ENCODE measurements at regions not wholly inside any gene's neighbourhood (a gene's known extent, or its start where the extent isn't known, plus 50 kb on each side); places are given as distances from the start of the nearest gene placed in this dataset.

DNA sequence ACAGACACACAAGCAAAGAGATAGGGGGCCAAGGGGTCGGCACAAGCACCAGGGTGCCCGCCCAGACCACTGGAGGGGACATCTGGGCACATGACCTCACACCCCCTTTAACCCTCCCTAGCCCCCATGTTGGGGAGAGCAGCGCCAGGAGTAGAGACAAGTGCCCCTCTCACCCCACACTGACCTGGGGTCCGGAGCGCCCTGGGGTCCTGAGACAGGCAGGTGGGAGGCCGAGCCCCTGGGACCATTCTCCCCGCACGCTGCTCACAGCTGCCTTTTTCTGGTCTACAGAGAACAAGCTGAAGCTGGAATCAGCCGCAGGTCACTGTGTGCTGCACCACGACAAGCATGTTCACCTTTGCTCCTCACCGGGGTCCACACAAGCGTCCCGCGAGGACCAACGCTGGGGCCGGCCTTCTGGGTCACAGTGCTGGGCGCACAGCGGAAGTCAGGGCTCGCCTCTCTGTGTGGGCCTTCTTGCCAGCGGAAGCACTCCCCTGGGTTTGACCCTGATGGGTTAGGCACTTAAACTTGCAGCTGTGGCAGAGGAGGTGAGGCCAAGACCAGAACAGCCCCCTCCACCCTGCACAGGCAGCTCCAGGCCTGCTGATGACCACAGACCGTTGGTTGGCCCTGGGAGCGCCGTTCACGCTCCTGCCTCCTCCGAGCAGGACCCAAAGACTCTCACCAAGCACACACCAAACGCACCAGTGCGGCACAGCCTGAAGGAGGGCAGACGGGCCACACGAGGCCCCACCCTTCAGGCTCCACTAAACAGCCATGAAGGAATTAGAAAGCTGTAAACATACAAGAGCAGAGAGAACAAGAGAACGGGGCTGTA, 275.3 kb downstream of the EIPR1 start:
- Histone ChIP-seq H2AFZ (ENCODE audit: control insufficient read depth, low read depth, low read length) (no peak overlapping the region), H3K4me2 (ENCODE audit: control insufficient read depth, insufficient read depth) (no peak overlapping the region), H3K4me3 (no peak overlapping the region), H3K4me1 (ENCODE audit: control insufficient read depth, insufficient read depth, low read length) (peaks cover 9% of the 10 kb centered on the region; the same call in 1 of the 2 replicates), H3K9ac (ENCODE audit: control insufficient read depth, insufficient read depth, low read length) (no peak overlapping the region), H3K36me3 (ENCODE audit: control insufficient read depth in 2 of 2, insufficient read depth in 2 of 2, low read length in 1 of 2) (no peaks in the 10 kb centered on the region), H3K27me3 (replicated peaks in 1 of 2; ENCODE audit: control insufficient read depth in 2 of 2, insufficient read depth in 2 of 2, low read length in 1 of 2) (no peaks in the 10 kb centered on the region; a peak in 1 of 4 replicates), H3K9me3 (replicated peaks; ENCODE audit: control insufficient read depth, insufficient read depth, low read length) (no peaks in the 10 kb centered on the region; the same call in 2 of the 3 replicates), H3K27ac (ENCODE audit: control insufficient read depth, insufficient read depth) (no peak overlapping the region), H4K20me1 (ENCODE audit: control insufficient read depth, insufficient read depth) (no peaks in the 10 kb centered on the region), H3K79me2 (ENCODE audit: control insufficient read depth, insufficient read depth, low read length) (no peaks in the 10 kb centered on the region)
- 63% methylated on average over 30 of the region's 30 CpGs for WGBS (ENCODE audit: insufficient coverage, insufficient replicate concordance, low lambda C conversion rate, missing lambda C conversion rate)
- DNase-seq (ENCODE audit: low read depth, low spot score) (no peak), ATAC-seq (no peak), FAIRE-seq (no peak)
- SMC1A ChIA-PET (ENCODE audit: uncharacterized antibody, unreplicated experiment), result no interaction called here
- POLR2A ChIA-PET, result no interaction called here
- in situ Hi-C loops (cut with MboI) (no loop called here), intact Hi-C loops (cut with micrococcal nuclease; ENCODE audit: unreplicated experiment) (no loop called here)
- RAD21 ChIA-PET (ENCODE audit: unreplicated experiment), result no interaction called here
- CTCF ChIA-PET, result no interaction called here
- TF ChIP-seq CBX3 (IDR thresholded peaks at IDR 0.05; ENCODE audit: borderline replicate concordance, low read depth) (no peak), PAX5 (IDR thresholded peaks at IDR 0.05; ENCODE audit: borderline replicate concordance, low read depth, low read length) (no peak), BMI1 (IDR thresholded peaks at IDR 0.05; ENCODE audit: borderline replicate concordance) (no peak), YY1 (IDR thresholded peaks at IDR 0.05; ENCODE audit: low read depth, low read length) (no peak), RBBP5 (conservative IDR thresholded peaks at IDR 0.05) (no peak), SUZ12 (IDR thresholded peaks at IDR 0.05; ENCODE audit: unreplicated experiment) (no peak), WRNIP1 (IDR thresholded peaks at IDR 0.05; ENCODE audit: borderline replicate concordance, low read depth, low read length) (no peak), TCF12 (IDR thresholded peaks at IDR 0.05; ENCODE audit: low read depth, low read length) (no peak), HDGF (IDR thresholded peaks at IDR 0.05) (no peak), PAX8 (IDR thresholded peaks at IDR 0.05) (no peak), BRCA1 (IDR thresholded peaks at IDR 0.05; ENCODE audit: low read depth, low read length) (no peak), CREM (IDR thresholded peaks at IDR 0.05; ENCODE audit: low read depth) (no peak), SIX5 (IDR thresholded peaks at IDR 0.05; ENCODE audit: low read depth, low read length, severe bottlenecking) (no peak), EZH2 (IDR thresholded peaks at IDR 0.05; ENCODE audit: borderline replicate concordance, control insufficient read depth, low read depth, low read length) (no peak), SREBF2 (IDR thresholded peaks at IDR 0.05; ENCODE audit: low read length) (no peak), EP300 (IDR thresholded peaks at IDR 0.05; ENCODE audit: borderline replicate concordance in 1 of 2, control insufficient read depth in 1 of 2, low read depth in 2 of 2, low read length in 2 of 2) (no peak)
- TF ChIP-seq, protein P1, sequence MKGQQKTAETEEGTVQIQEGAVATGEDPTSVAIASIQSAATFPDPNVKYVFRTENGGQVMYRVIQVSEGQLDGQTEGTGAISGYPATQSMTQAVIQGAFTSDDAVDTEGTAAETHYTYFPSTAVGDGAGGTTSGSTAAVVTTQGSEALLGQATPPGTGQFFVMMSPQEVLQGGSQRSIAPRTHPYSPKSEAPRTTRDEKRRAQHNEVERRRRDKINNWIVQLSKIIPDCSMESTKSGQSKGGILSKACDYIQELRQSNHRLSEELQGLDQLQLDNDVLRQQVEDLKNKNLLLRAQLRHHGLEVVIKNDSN (IDR thresholded peaks at IDR 0.05; ENCODE audit: borderline replicate concordance, extremely low read length, insufficient read depth, low read depth, low read length), result no peak
- TF ChIP-seq, protein P2, sequence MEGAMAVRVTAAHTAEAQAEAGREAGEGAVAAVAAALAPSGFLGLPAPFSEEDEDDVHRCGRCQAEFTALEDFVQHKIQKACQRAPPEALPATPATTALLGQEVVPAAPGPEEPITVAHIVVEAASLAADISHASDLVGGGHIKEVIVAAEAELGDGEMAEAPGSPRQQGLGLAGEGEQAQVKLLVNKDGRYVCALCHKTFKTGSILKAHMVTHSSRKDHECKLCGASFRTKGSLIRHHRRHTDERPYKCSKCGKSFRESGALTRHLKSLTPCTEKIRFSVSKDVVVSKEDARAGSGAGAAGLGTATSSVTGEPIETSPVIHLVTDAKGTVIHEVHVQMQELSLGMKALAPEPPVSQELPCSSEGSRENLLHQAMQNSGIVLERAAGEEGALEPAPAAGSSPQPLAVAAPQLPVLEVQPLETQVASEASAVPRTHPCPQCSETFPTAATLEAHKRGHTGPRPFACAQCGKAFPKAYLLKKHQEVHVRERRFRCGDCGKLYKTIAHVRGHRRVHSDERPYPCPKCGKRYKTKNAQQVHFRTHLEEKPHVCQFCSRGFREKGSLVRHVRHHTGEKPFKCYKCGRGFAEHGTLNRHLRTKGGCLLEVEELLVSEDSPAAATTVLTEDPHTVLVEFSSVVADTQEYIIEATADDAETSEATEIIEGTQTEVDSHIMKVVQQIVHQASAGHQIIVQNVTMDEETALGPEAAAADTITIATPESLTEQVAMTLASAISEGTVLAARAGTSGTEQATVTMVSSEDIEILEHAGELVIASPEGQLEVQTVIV (IDR thresholded peaks at IDR 0.05; ENCODE audit: borderline replicate concordance, partially characterized antibody), result no peak
- BruUV-seq (replicated peaks), result no TSS peak

Data from GM12878 (cell line).